HG03135 (cell line): ENCODE measurements at regions not wholly inside any gene's neighbourhood (a gene's known extent, or its start where the extent isn't known, plus 50 kb on each side); places are given as distances from the start of the nearest gene placed in this dataset.

Source experiments
- ATAC-seq: cut with Tn5 transposase; IDR thresholded peaks from one replicate; pipeline ENCODE4 v1.9.1; 2021; ENCODE audit warnings: mild to moderate bottlenecking, moderate library complexity; ENCODE audit not compliant: unreplicated experiment

DNA sequence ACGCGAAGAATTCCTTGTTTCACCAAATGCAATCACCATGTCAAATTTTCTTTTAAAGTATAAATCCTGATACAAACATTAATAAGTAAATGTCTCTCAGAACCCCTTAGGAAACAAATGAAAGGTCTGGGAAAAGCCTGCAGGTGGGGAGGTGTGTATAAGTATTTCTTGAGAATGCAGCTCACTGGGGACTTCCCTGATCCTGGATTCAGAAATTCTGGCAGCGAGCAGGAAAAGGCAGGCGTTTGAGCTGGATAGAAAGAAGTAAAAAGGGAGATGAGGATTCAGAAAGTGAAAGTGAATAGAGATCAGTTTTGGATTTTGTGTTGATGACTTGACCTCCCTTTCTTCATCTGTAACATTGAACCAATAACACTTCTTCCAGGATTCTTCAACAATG, 68.3 kb upstream of the CTSC start:
- ATAC-seq: no peak

DNA sequence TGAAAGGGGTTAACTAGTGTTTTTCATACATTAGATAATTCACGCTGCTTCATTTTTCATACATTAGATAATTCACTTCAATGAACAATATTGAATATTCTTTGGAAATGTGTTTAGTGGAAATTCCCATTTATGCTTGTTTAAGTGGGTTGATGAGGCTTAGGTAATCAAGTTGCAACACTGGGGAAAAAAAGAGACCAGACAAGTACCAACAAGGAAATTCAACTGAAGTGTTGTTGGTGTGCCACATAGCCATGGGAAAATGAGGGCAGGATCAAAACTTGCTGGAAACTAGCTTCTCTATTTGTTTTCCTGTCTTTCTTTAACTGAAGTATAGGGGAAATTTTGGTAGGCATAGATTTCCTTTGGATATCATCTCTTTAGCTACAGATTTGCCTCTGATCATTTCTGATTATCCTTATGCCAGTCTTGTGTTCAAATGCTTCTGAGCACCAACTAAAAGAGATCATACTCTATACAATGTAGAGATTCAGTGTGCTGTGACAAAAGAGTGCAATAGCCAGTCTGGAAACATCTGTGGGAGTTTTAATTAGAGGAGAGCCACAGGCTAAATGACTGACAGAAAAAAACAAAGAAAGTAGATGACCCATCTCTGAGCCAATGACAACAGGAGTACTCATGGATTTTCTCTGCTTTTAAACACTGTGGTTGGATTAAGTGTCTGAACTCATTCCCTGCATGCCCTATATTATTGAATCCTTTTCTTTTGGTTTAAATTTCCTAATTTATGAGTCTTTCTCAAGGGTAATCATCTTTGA, 67.6 kb upstream of the CTSC start:
- ATAC-seq: no peak

DNA sequence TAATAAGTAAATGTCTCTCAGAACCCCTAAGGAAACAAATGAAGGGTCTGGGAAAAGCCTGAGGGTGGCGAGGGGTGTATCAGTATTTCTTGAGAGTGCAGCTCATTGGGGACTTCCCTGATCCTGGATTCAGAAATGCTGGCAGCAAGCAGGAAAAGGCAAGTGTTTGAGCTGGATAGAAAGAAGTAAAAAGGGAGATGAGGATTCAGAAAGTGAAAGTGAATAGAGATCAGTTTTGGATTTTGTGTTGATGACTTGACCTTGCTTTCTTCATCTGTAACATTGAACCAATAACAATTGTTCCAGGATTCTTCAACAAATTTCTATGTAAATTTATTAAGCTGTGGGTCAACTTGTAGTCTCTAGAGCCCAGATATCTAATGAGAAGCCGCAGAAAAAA, 66.9 kb upstream of the CTSC start:
- ATAC-seq: no peak

DNA sequence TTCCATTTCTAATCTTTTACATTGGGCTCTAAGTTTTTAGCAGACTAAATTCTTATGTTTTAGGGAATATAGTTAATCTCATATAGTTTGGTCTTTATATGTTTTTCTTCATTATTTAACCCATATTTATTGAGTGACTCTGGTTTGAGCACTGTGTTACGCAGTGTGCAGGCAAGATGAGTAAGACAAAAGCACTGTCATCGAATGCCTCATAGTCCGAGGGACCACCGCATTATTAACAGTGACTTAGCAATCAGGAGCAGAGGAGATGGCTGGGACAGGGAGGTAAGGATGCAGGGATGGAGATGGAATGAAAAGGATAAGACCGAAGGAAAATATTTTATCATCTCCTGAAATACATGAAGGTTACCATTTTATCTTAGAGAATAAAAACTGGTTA, 65.2 kb upstream of the CTSC start:
- no peak for ATAC-seq

DNA sequence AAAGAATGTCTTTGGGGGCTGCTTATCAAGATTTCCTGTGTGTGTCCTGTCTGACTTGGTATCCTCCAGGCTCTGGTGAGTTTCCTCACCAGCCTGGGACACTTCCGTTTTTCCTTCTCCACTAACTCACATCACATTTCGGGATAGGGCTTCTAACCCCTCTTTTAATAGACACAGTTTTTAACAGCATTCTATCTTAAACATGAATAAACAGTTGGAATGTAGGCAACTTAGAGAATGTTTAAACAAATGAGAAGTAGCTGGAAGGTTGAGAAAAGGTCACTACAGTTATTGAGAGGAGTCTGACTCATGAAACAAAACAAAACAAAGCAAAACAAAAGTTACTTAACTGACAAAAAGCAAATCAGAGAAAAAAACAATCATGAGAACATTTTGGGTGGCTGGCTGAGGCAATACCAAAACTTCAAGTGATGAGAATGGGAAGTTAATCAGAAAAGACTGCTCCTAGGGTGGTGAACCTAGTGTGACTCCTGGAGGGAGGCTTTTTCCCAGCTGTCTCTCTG, 64.7 kb upstream of the CTSC start:
- ATAC-seq: no peak

DNA sequence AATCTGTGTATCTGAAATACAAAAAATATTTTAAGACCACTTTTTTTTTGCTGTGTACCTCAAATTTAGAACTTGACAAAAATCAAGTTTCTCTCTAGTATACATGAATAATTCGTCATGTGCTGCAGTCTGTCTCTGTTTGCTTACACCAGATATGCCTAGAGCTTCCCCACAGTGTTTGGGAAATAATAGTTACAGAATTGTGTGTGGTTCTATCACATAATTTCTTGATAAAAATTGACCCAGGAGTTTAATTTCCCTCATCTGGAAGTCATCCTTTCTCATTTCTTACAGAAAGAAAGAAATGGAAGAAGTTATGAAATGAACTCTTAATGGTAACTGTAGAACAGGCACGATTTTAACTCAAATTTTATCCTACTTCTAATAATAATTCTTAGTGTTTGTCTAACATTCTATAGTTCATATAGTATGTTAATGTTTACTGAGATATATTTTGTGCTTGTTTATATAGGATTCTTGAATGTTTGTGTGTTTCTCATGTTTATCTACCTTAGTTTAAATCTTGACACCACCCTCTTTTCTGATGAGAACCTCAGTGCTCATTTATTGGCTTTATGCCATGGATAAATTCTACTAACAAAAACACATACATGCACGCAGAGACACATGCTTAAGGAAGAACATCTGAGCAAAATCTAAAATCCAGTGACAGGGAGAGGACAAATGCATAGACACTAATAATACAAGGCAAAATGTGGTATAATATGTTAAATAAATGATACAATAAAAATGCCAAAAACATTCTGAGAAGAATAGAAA, 61.4 kb upstream of the CTSC start:
- ATAC-seq: no peak

DNA sequence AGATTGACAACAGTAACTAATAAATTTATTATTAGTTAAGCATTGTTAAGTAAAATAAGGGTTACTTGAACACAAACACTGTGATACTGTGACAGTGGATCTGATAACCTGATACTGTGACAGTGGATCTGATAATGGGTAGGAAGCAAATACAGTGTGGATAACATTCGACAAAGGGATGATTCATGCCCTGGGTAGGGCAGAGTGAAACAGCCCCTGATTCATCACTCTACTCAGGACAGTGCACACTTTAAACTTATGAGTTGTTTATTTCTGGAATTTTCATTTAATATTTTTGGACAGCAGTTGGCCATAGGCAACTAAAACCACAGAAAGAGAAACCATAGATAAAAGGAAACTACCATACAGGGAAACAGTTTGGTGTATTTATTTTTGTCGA, 60.8 kb upstream of the CTSC start:
- no peak for ATAC-seq

DNA sequence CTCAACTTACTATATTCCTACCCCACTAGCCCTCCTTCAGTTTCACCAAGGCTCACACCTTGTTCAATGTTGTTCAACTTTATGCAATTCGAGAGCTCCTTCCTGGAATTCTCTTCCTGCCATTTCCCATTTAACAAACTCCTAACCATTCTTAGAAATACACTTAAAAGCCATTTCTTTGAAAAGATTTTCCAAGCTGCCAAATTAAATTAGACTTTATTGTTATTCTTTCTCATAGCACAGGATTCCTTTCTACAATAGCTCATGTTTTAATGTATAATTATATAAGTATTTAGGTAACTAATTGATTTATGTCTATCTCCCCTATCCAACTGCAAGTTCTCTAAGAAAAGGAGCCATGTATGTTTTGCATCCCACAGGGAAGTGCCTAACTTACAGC, 52.7 kb upstream of the CTSC start:
- ATAC-seq: no peak

DNA sequence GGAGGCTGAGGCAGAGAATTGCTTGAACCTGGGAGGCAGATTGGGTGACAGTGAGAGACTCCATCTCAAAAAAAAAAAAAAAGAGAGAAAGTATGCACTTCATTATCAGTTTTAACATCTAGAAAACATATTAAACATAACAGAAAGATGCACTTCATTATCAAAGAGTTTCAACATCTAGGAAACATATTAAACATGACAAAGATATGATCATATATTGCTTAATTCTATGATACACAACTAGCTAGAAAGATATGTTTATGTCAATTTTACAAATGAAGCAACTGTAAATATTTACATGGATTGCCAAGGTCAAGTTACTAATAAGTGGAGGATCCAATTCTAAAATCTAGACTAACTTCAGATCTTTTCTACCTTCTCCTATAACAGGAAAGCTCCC, 50.4 kb upstream of the CTSC start:
- no peak for ATAC-seq
